Smooth muscle cell (in vitro differentiated cells): ENCODE measurements at regions not wholly inside any gene's neighbourhood (a gene's known extent, or its start where the extent isn't known, plus 50 kb on each side); places are given as distances from the start of the nearest gene placed in this dataset.

Experiments
- DNase-seq: peaks from one replicate; lab custom pipeline; 2025; ENCODE audit not compliant: unreplicated experiment; lab: John Stamatoyannopoulos, UW
- H2AFZ ChIP-seq: fragments of 200-600 bp; sonication (generic); 2 replicates; pipeline ENCODE4 v1.6.0; 2016; ENCODE audit warnings: antibody characterized with exemption, low read depth, mild to moderate bottlenecking
- H3F3A ChIP-seq: fragments of 200-600 bp; sonication (generic); 2 replicates; pipeline ENCODE4 v1.6.0; 2017; ENCODE audit warnings: antibody characterized with exemption, low read depth
- H3K27ac ChIP-seq: fragments of 200-600 bp; sonication (generic); 2 replicates; pipeline ENCODE4 v1.5.1; 2016; ENCODE audit warnings: low read depth, mild to moderate bottlenecking
- H3K27me3 ChIP-seq: fragments of 200-600 bp; sonication (generic); 2 replicates; pipeline ENCODE4 v1.6.1; 2016; ENCODE audit warnings: low read depth, mild to moderate bottlenecking
- H3K36me3 ChIP-seq: fragments of 200-600 bp; sonication (generic); 2 replicates; pipeline ENCODE4 v1.5.1; 2016; ENCODE audit warnings: low read depth
- H3K4me1 ChIP-seq: fragments of 200-600 bp; sonication (generic); 2 replicates; pipeline ENCODE4 v1.5.1; 2016; ENCODE audit warnings: low read depth
- H3K4me2 ChIP-seq: fragments of 200-600 bp; sonication (generic); 2 replicates; pipeline ENCODE4 v1.6.0; 2016; ENCODE audit warnings: mild to moderate bottlenecking
- H3K4me3 ChIP-seq: fragments of 200-600 bp; sonication (generic); 2 replicates; pipeline ENCODE4 v1.5.1; 2016; ENCODE audit warnings: mild to moderate bottlenecking
- H3K79me2 ChIP-seq: fragments of 200-600 bp; sonication (generic); 2 replicates; pipeline ENCODE4 v1.6.0; 2016; ENCODE audit warnings: low read depth, mild to moderate bottlenecking
- H3K9ac ChIP-seq: fragments of 200-600 bp; sonication (generic); 2 replicates; pipeline ENCODE4 v1.6.0; 2016; ENCODE audit warnings: low read depth
- H3K9me3 ChIP-seq: fragments of 200-600 bp; sonication (generic); replicated peaks from 2 replicates; pipeline ENCODE4 v1.5.1; 2016; ENCODE audit warnings: low read depth
- H4K20me1 ChIP-seq: fragments of 200-600 bp; sonication (generic); 2 replicates; pipeline ENCODE4 v1.6.0; 2016; ENCODE audit warnings: low read depth
- WGBS: methylation state at CpG from one replicate; pipeline ENCODE4 v1.1.7; 2016; ENCODE audit warnings: low lambda C conversion rate; 5-methylcytosine and 5-hydroxymethylcytosine counted together
- TF ChIP-seq, protein P1 (sequence below): fragments of 200-600 bp; sonication (generic); IDR thresholded peaks from 2 replicates; pipeline ENCODE4 v1.5.1; 2017; ENCODE audit warnings: borderline replicate concordance, mild to moderate bottlenecking, antibody characterized with exemption; ENCODE audit not compliant: insufficient read depth, poor library complexity, severe bottlenecking

DNA sequence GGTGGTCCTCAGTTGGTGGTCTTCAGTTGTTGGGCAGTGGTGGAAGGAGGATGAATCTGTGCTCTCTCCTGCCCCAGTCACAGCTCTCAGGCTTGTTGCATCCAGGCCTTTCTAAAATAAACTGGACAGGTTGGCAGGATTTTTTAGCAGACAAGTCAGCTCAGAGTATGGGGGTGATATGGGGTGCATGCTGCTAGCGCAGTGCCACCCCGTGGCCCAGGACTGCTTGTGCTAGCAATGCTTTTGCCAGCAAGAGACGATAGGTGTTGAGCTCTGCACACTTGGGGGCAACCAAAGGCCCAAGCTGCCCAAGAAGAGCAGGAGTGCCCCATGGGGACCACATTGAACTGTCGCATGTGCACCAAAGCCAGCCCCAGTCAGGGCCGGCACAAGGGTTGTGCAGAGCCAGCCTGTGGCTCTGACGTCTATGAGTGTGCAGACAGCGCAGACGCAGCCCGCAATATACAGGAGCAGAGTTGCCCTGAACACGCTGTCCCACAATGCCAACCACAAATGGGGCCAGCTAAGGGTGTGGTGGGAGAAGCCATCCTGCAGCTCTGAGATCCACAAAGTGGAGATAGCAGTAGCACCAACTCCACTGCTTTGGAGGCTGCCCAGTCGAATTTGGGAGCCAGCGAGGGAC, 49.8 kb upstream of the PDSS1 start:
- WGBS: 94% methylated on average over 12 of the region's 12 CpGs

More for the DNA sequence above, 49.8 kb upstream of the PDSS1 start:
- Histone ChIP-seq H3K36me3 (no peaks in the 10 kb centered on the region), H3K79me2 (no peaks in the 10 kb centered on the region), H3K4me1 (no peaks in the 10 kb centered on the region), H3F3A (no peaks in the 10 kb centered on the region), H2AFZ (no peak overlapping the region), H3K4me2 (no peak overlapping the region), H3K9ac (no peak overlapping the region), H4K20me1 (no peaks in the 10 kb centered on the region), H3K27ac (no peak overlapping the region), H3K4me3 (no peak overlapping the region), H3K9me3 (no peaks in the 10 kb centered on the region), H3K27me3 (no peaks in the 10 kb centered on the region)
- no peak for DNase-seq
- TF ChIP-seq, protein P1, sequence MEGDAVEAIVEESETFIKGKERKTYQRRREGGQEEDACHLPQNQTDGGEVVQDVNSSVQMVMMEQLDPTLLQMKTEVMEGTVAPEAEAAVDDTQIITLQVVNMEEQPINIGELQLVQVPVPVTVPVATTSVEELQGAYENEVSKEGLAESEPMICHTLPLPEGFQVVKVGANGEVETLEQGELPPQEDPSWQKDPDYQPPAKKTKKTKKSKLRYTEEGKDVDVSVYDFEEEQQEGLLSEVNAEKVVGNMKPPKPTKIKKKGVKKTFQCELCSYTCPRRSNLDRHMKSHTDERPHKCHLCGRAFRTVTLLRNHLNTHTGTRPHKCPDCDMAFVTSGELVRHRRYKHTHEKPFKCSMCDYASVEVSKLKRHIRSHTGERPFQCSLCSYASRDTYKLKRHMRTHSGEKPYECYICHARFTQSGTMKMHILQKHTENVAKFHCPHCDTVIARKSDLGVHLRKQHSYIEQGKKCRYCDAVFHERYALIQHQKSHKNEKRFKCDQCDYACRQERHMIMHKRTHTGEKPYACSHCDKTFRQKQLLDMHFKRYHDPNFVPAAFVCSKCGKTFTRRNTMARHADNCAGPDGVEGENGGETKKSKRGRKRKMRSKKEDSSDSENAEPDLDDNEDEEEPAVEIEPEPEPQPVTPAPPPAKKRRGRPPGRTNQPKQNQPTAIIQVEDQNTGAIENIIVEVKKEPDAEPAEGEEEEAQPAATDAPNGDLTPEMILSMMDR: no peak
